Fibroblast of mammary gland (primary cell): ENCODE measurements at regions not wholly inside any gene's neighbourhood (a gene's known extent, or its start where the extent isn't known, plus 50 kb on each side); places are given as distances from the start of the nearest gene placed in this dataset.
A peak's percentile ranks its signal among the peaks of the same experiment; 100 is the strongest.

Source experiments
- DNase-seq: peaks from one replicate; pipeline ENCODE4 v3.0.0-alpha.2; 2010; ENCODE audit warnings: low read depth
- H3K4me3 ChIP-seq: 2 replicates; pipeline ENCODE4 v1.5.1; 2011; ENCODE audit warnings: low read depth, mild to moderate bottlenecking, low read length, moderate library complexity; ENCODE audit not compliant: control insufficient read depth
- TF ChIP-seq, protein P1 (sequence below): conservative IDR thresholded peaks from 2 replicates; pipeline ENCODE4 v1.5.1; 2011; ENCODE audit warnings: low read depth, low read length, inconsistent platforms; ENCODE audit not compliant: control insufficient read depth, insufficient read depth

DNA sequence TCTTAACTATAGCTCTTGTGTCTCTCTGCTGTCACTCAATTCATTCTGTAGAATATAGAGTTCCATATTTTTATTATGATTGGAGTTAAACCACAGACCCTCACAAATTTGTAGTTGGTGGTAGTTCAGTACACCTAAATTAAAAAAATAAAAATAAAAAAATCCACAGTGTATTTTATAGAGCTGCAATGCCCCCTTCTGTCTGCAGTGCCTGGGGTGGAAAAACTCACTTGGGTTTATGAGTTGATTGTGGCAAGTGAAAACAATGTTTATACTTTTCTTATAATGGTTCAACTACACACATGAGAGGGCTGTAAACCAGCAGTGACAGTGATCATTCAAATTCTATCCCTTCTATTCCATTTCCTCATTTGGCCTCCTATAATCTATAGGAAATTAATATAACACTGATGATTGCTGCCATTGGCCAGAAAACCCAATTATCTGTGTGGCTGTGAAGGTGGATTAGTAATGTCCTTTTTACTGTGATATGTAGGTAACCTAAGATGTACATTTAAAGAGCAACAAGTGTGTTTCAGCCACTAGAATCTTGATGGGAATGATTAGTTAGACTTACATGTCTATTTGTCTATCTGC, 166.9 kb upstream of the LRIG3 start:
- H3K4me3 ChIP-seq: no peak overlapping the region
- peak; percentile 30 for DNase-seq
- TF ChIP-seq, protein P1, sequence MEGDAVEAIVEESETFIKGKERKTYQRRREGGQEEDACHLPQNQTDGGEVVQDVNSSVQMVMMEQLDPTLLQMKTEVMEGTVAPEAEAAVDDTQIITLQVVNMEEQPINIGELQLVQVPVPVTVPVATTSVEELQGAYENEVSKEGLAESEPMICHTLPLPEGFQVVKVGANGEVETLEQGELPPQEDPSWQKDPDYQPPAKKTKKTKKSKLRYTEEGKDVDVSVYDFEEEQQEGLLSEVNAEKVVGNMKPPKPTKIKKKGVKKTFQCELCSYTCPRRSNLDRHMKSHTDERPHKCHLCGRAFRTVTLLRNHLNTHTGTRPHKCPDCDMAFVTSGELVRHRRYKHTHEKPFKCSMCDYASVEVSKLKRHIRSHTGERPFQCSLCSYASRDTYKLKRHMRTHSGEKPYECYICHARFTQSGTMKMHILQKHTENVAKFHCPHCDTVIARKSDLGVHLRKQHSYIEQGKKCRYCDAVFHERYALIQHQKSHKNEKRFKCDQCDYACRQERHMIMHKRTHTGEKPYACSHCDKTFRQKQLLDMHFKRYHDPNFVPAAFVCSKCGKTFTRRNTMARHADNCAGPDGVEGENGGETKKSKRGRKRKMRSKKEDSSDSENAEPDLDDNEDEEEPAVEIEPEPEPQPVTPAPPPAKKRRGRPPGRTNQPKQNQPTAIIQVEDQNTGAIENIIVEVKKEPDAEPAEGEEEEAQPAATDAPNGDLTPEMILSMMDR: peak; percentile 74

DNA sequence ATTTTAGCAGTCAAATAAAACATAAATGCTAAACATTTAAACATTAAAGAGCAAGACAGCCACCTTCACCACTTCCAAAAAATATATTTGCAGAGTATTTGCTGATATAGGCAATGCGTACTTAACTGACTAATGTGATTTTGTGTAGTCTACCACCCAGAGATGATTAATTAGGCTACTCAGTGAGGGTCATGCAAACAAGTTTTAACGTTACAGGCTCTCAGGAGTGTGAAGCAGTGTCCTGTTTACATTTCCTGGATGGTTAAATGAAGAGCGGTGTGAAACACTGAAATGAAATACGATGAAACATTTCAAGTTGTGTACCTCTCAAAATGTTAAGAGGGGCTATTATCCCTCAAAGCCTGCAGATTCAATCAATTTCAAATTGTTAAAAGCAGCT, 165.8 kb upstream of the LRIG3 start:
- no peak overlapping the region for H3K4me3 ChIP-seq
- TF ChIP-seq, protein P1: no peak
- DNase-seq: no peak

DNA sequence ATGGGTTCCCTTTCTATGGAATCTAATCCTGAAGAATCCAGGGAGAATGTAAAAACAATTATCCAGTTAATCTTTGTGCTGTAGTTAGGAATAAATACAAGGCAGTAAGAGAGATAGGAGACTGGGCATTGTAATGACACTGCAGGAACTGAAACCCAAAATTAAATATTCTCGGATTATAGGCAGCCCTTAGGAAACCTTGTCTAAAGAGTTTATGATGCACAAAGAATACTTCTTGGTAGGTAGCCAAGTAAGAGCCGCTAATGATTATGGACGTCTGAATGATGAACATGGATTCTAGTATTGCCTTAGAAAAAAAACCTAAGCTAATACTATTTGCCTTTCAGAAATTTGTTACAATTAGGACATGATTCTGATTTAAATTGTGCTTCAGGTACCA, 165.4 kb upstream of the LRIG3 start:
- no peak overlapping the region for H3K4me3 ChIP-seq
- TF ChIP-seq, protein P1: no peak
- DNase-seq: peak; percentile 51

- peak; percentile 92 for DNase-seq
- TF ChIP-seq, protein P1: no peak
- H3K4me3 ChIP-seq: no peak overlapping the region
Observed at GRCh38 chr12:59084511-59085375, 164.4 kb upstream of the LRIG3 start.

GRCh38 chr12:59082952-59083351, 162.6 kb upstream of the LRIG3 start:
- TF ChIP-seq, protein P1: no peak
- no peak overlapping the region for H3K4me3 ChIP-seq
- DNase-seq: no peak

DNA sequence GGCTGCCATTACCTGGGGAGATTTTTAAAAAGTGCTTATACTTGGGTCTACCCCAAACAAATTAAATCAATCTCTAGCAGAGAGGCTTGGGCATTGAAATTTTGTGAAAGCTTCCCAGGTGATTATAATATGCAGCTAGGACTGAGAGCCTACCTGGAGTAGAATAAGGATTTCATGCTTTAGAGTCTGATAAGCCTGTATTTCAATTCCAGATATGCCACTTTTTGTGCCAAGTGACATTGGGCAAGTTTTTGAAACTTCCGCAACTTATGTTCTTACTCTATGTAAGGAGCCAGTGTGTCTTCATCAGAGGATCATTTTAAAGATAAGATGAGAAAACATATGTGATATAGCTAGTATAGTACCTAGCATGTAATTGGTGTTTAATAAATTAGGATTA, 159.8 kb upstream of the LRIG3 start:
- TF ChIP-seq, protein P1: no peak
- H3K4me3 ChIP-seq: no peak overlapping the region
- DNase-seq: no peak

DNA sequence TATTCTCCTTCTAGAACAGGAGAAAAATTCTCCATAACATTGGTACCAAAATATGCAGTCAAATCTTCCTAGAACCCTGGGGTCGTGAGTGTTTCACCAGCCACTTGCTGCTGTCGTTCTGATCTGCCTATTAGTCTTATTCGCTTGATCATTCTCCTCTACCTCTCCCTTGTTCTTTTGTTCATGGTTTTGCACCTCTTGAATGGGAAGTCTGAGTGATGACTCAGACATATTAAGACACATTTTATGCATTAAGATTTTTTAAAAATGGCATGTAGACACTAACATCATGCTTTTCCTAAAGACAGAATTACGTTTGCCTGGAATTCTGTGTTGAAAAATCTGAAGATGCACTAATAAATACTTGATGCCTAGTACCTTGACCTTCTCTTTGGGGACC, 159.2 kb upstream of the LRIG3 start:
- no peak overlapping the region for H3K4me3 ChIP-seq
- TF ChIP-seq, protein P1: no peak
- DNase-seq: no peak
